Ovary (tissue), 7 donors: ENCODE measurements at regions not wholly inside any gene's neighbourhood (a gene's known extent, or its start where the extent isn't known, plus 50 kb on each side); places are given as distances from the start of the nearest gene placed in this dataset.

Experiments used
- DNase-seq, 5 donors: peaks; one replicate each; pipeline ENCODE4 v3.0.0-alpha.2; 2019 to 2020
- H3K27ac ChIP-seq, 2 donors: fragments of 200-600 bp; one replicate each; pipeline versions ENCODE4 v1.5.1 to v1.8.0; 2019 to 2022
- H3K27me3 ChIP-seq: fragments of 200-600 bp; one replicate; pipeline ENCODE4 v1.8.0; 2022
- H3K36me3 ChIP-seq: fragments of 200-600 bp; sonication (generic); one replicate; pipeline ENCODE4 v1.5.1; 2019
- H3K4me1 ChIP-seq: one replicate; pipeline ENCODE4 v1.8.1; 2013; ENCODE audit warnings: mild to moderate bottlenecking, moderate library complexity; ENCODE audit not compliant: insufficient read depth
- H3K4me3 ChIP-seq: fragments of 200-600 bp; sonication (generic); one replicate; pipeline ENCODE4 v1.5.1; 2017
- H3K9me3 ChIP-seq, 2 donors: fragments of 200-600 bp in 1 of 2; sonication (generic) in 1 of 2; one replicate each; pipeline versions ENCODE4 v1.5.1 to v1.8.1; 2013 to 2019; ENCODE audit warnings: mild to moderate bottlenecking in 1 of 2, moderate library complexity in 1 of 2
- CTCF ChIP-seq, 3 donors: fragments of 450-650 bp in 2 of 3; fragments of 200-600 bp in 1 of 3; IDR thresholded peaks; one replicate each; pipeline versions ENCODE4 v1.5.1 to v1.8.0; 2016 to 2022; ENCODE audit warnings: antibody characterized with exemption in 3 of 3, mild to moderate bottlenecking in 1 of 3
- EP300 ChIP-seq: sonication (generic); formaldehyde crosslinking; IDR thresholded peaks from one replicate; pipeline ENCODE4 v1.6.1; 2017; ENCODE audit warnings: antibody characterized with exemption
- POLR2A ChIP-seq: fragments of 450-650 bp; IDR thresholded peaks from one replicate; pipeline ENCODE4 v1.6.1; 2017; ENCODE audit warnings: antibody characterized with exemption, mild to moderate bottlenecking, moderate library complexity
- WGBS, 3 donors: extraction: QIAGEN DNeasy Blood & Tissue Kit in 1 of 3; methylation state at CpG; one replicate each; pipeline versions ENCODE4 v1.1.5 to v1.1.7; 2013 to 2017; 5-methylcytosine and 5-hydroxymethylcytosine counted together
- intact Hi-C, 4 donors: fragments of 100-400 bp; cut with DNase I; formaldehyde crosslinking; loops; one replicate each; pipeline versions ENCODE4 v1.11.0 to v1.15.1; 2022 to 2023
- donor health status: DM: no; HTN: no; CAD: no; lungs with moderate emphysema.
- donor health status: DM: no; HTN: no; CAD: no.
- donor health status: Bipolar disorder and iron deficiency.
- donor health status: DM: no; HTN: no; CAD: no.
- donor health status: DM: yes; HTN: yes; CAD: no.

GRCh38 chr14:51479584-51480325 lies 172.0 kb upstream of the FRMD6 start:
- DNase-seq: peak in 1 of 5 donors; percentile 45
- H3K4me3 ChIP-seq: no peak overlapping the region
- H3K27me3 ChIP-seq: no peaks in the 10 kb centered on the region
- no peaks in the 10 kb centered on the region for H3K9me3 ChIP-seq
- no peaks in the 10 kb centered on the region for H3K36me3 ChIP-seq
- TF ChIP-seq EP300 (no peak), CTCF (IDR thresholded peaks at IDR 0.05) (no peak), POLR2A (no peak)
- WGBS, 3 donors: 68 to 88% (median 84%) methylated on average over 2 of the region's 2 CpGs
- intact Hi-C loops: no loop called here
- no peak overlapping the region for H3K27ac ChIP-seq
- H3K4me1 ChIP-seq: no peaks in the 10 kb centered on the region

- Histone ChIP-seq H3K4me1 (no peaks in the 10 kb centered on the region), H3K9me3 (no peaks in the 10 kb centered on the region), H3K36me3 (no peaks in the 10 kb centered on the region), H3K27ac (no peak overlapping the region), H3K27me3 (no peaks in the 10 kb centered on the region), H3K4me3 (no peak overlapping the region)
- 92 to 95% (median 93%) methylated on average over 4 of the region's 4 CpGs for WGBS, 3 donors
- DNase-seq: no peak
- TF ChIP-seq EP300 (no peak), POLR2A (no peak), CTCF (IDR thresholded peaks at IDR 0.05) (no peak)
- intact Hi-C loops: no loop called here
These were observed 170.1 kb upstream of the FRMD6 start for GRCh38 chr14:51481643-51482042.

- Histone ChIP-seq H3K4me1 (no peaks in the 10 kb centered on the region), H3K27me3 (no peaks in the 10 kb centered on the region), H3K36me3 (no peaks in the 10 kb centered on the region), H3K4me3 (no peak overlapping the region), H3K27ac (no peak overlapping the region), H3K9me3 (no peaks in the 10 kb centered on the region)
- no peak for DNase-seq
- intact Hi-C loops: no loop called here
- no peak for TF ChIP-seq POLR2A
- TF ChIP-seq EP300: no peak
- TF ChIP-seq CTCF (IDR thresholded peaks at IDR 0.05): no peak
- 87 to 90% (median 89%) methylated on average over 4 of the region's 4 CpGs for WGBS, 3 donors
These were observed 169.6 kb upstream of the FRMD6 start for GRCh38 chr14:51482102-51482501.

- DNase-seq: no peak
- intact Hi-C loops: no loop called here
- TF ChIP-seq POLR2A: no peak
- TF ChIP-seq CTCF (IDR thresholded peaks at IDR 0.05): no peak
- no peak for TF ChIP-seq EP300
These were observed 167.2 kb upstream of the FRMD6 start for GRCh38 chr14:51484485-51484884.

More at GRCh38 chr14:51484485-51484884, 167.2 kb upstream of the FRMD6 start:
- no peaks in the 10 kb centered on the region for H3K27me3 ChIP-seq
- 47 to 79% (median 76%) methylated on average over 2 of the region's 2 CpGs for WGBS, 3 donors
- H3K27ac ChIP-seq: no peak overlapping the region
- no peaks in the 10 kb centered on the region for H3K36me3 ChIP-seq
- no peaks in the 10 kb centered on the region for H3K9me3 ChIP-seq
- H3K4me1 ChIP-seq: no peaks in the 10 kb centered on the region
- H3K4me3 ChIP-seq: no peak overlapping the region
